Kidney (tissue), 13 donors: ENCODE measurements at regions not wholly inside any gene's neighbourhood (a gene's known extent, or its start where the extent isn't known, plus 50 kb on each side); places are given as distances from the start of the nearest gene placed in this dataset.

ENCODE experiments used
- DNase-seq, 5 donors: peaks; one replicate each; pipeline ENCODE4 v3.0.0-alpha.2; 2013 to 2020
- FAIRE-seq: peaks from 2 replicates; lab custom pipeline; 2012; peaks lifted over from hg19 to GRCh38; lab: Jason Lieb, UNC
- H3K27ac ChIP-seq, 2 donors: one replicate each; pipeline ENCODE4 v1.7.0; 2013; ENCODE audit warnings: low read depth in 2 of 2, low read length in 2 of 2, inconsistent platforms in 1 of 2
- H3K27me3 ChIP-seq: one replicate; pipeline ENCODE4 v1.7.1; 2013; ENCODE audit warnings: low read length, inconsistent platforms; ENCODE audit not compliant: control insufficient read depth, insufficient read depth
- H3K36me3 ChIP-seq, 3 donors: one replicate each; pipeline versions ENCODE4 v1.7.0 to v1.7.1; 2013; ENCODE audit warnings: low read length in 3 of 3, control low read depth in 1 of 3, inconsistent platforms in 1 of 3; ENCODE audit not compliant: insufficient read depth in 3 of 3, control insufficient read depth in 2 of 3
- H3K4me1 ChIP-seq, 3 donors: one replicate each; pipeline versions ENCODE4 v1.7.0 to v1.7.1; 2013; ENCODE audit warnings: low read length in 3 of 3, inconsistent platforms in 1 of 3, low read depth in 1 of 3; ENCODE audit not compliant: control insufficient read depth in 2 of 3, insufficient read depth in 2 of 3
- H3K4me3 ChIP-seq, 3 donors: one replicate each; pipeline versions ENCODE4 v1.7.0 to v1.8.1; 2013; ENCODE audit warnings: low read length in 3 of 3, control low read depth in 1 of 3, inconsistent platforms in 1 of 3
- H3K9ac ChIP-seq, 3 donors: one replicate each; pipeline versions ENCODE4 v1.7.0 to v1.7.1; 2013; ENCODE audit warnings: low read length in 3 of 3, control low read depth in 1 of 3, inconsistent platforms in 1 of 3
- H3K9me3 ChIP-seq, 3 donors: one replicate each; pipeline versions ENCODE4 v1.7.0 to v1.7.1; 2013; ENCODE audit warnings: low read length in 3 of 3, control low read depth in 1 of 3, inconsistent platforms in 1 of 3; ENCODE audit not compliant: control insufficient read depth in 2 of 3, insufficient read depth in 1 of 3
- CTCF ChIP-seq: IDR thresholded peaks from 3 replicates; pipeline ENCODE4 v1.5.1; 2012; ENCODE audit warnings: mild to moderate bottlenecking, moderate library complexity, borderline replicate concordance; ENCODE audit not compliant: insufficient read depth; ENCODE audit errors: extremely low read depth
- intact Hi-C: fragments of 100-400 bp; cut with DNase I; formaldehyde crosslinking; loops from one replicate; pipeline ENCODE4 v1.11.1; 2022
- donor health status: control.
- donor health status: control.
- donor health status: control.
- donor health status: control.
- donor health status: control.
- donor health status: DM: yes; HTN: yes; CAD: no.
- donor health status: Normal renal cell carcinoma (clear cell type).

GRCh38 chr15:48029642-48030041 is 91.1 kb upstream of the SLC24A5 start:
- Histone ChIP-seq H3K27me3 (no peaks in the 10 kb centered on the region), H3K9me3 (no peaks in the 10 kb centered on the region), H3K4me3 (no peak overlapping the region), H3K9ac (no peak overlapping the region), H3K36me3 (no peaks in the 10 kb centered on the region), H3K27ac (no peak overlapping the region), H3K4me1 (no peaks in the 10 kb centered on the region)
- no peak for FAIRE-seq
- no peak for TF ChIP-seq CTCF
- no peak for DNase-seq
- intact Hi-C loops, result no loop called here

GRCh38 chr15:48031466-48031865 is 89.3 kb upstream of the SLC24A5 start:
- FAIRE-seq, result no peak
- Histone ChIP-seq H3K4me3 (no peak overlapping the region), H3K9ac (no peak overlapping the region), H3K9me3 (no peaks in the 10 kb centered on the region), H3K36me3 (no peaks in the 10 kb centered on the region), H3K27ac (no peak overlapping the region), H3K27me3 (no peaks in the 10 kb centered on the region), H3K4me1 (no peaks in the 10 kb centered on the region)
- no peak for TF ChIP-seq CTCF
- intact Hi-C loops, result no loop called here
- no peak for DNase-seq

DNA sequence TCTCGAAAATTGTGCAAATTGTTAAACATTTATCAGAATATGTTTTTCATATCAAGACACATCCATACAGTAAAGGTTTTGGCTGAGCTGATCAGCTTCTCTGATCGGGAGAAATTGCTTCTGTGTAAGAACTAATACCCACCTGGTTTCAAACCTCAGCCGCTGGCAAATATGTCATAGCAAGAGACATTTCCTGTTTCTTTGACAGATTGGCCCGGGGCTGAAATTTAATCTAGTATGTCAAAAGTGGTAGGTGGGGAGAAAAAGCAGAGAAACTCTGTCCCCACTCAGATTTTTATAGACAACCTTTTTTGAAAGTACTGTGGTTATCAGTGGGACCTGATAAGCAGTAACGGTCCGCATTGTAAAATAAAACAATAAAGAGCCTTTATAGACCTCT is 88.8 kb upstream of the SLC24A5 start:
- DNase-seq, result no peak
- Histone ChIP-seq H3K9ac (no peak overlapping the region), H3K4me1 (no peaks in the 10 kb centered on the region), H3K4me3 (no peak overlapping the region), H3K27me3 (no peaks in the 10 kb centered on the region), H3K36me3 (no peaks in the 10 kb centered on the region), H3K9me3 (no peaks in the 10 kb centered on the region), H3K27ac (no peak overlapping the region)
- no peak for TF ChIP-seq CTCF
- intact Hi-C loops, result no loop called here
- no peak for FAIRE-seq

GRCh38 chr15:48032911-48033310 is 87.9 kb upstream of the SLC24A5 start:
- no peak overlapping the region for H3K4me3 ChIP-seq
- DNase-seq, result no peak
- no peaks in the 10 kb centered on the region for H3K36me3 ChIP-seq
- no peak for FAIRE-seq
- H3K27me3 ChIP-seq, result no peaks in the 10 kb centered on the region
- intact Hi-C loops, result no loop called here
- H3K4me1 ChIP-seq, result no peaks in the 10 kb centered on the region
- no peak overlapping the region for H3K27ac ChIP-seq
- no peaks in the 10 kb centered on the region for H3K9me3 ChIP-seq
- no peak overlapping the region for H3K9ac ChIP-seq
- TF ChIP-seq CTCF, result no peak
